ENCODE measurements at regions not wholly inside any gene's neighbourhood (a gene's known extent, or its start where the extent isn't known, plus 50 kb on each side); places are given as distances from the start of the nearest gene placed in this dataset.
A peak's percentile ranks its signal among the peaks of the same experiment; 100 is the strongest.

DNA sequence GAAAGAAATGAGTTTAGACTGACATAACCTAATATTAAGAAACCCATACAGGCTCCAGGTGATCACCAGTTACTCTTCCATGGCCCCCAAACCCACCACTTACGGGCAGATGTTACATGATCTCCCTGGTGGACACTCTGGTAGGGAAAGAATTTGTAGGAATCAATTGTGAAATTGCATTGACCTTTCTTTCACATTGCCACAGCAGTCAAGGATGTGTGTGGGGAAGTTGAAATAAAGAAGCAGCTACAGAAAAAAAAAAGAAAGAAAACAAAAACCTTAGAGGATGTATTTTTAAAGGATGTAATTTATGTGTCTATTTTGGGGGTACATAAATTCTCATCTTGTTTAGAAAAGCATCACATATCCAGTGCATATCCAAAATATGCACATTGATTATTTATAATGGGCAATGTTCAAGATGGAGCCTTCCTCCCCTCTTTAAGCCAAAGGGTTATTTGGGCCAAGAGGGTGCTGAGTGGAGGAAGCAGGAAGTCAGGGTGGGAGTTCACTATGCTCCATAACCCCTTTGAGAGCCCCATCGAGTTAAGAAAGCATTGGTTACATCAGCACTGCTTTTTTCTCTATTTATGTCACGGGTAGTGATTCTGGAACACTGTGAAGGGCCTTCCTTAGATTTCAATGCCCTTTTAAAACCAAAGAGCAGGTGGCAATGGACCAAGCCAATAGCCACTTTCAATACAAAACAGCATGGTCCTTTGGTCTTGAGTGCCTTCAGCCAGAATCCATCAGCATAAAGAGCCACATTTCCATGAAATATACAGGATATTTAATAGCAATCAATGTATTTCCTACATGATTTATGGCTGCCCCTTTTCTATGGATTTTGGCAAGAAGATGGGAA is 169.6 kb downstream of the LACC1 start:
- Histone ChIP-seq H3K27ac (ENCODE audit: low read depth, low read length) (no peak overlapping the region), H3K9ac (ENCODE audit: extremely low read depth, low read length, poor library complexity, severe bottlenecking) (no peak overlapping the region), H3K4me1 (ENCODE audit: control insufficient read depth, insufficient read depth, low read length) (peaks cover 12% of the 10 kb centered on the region), H3K36me3 (ENCODE audit: control insufficient read depth, insufficient read depth, low read length) (no peaks in the 10 kb centered on the region), H3K27me3 (ENCODE audit: control insufficient read depth, insufficient read depth, low read length, poor library complexity, severe bottlenecking) (no peaks in the 10 kb centered on the region), H3K9me3 (ENCODE audit: control insufficient read depth, low read length) (no peaks in the 10 kb centered on the region), H3K4me3 (ENCODE audit: low read length) (no peak overlapping the region)
- no peak for DNase-seq
- Mint-ChIP-seq H3K9me3 (no peaks in the 10 kb centered on the region), H3K36me3 (ENCODE audit: low read depth) (no peaks in the 10 kb centered on the region), H3K27ac (no peak overlapping the region), H3K27me3 (ENCODE audit: insufficient read depth) (peaks cover 2% of the 10 kb centered on the region), H3K4me1 (peaks cover 31% of the 10 kb centered on the region), H3K4me3 (no peak overlapping the region)
- WGBS, 2 experiments (ENCODE audit: insufficient coverage in 1 of 2, insufficient read length in 1 of 2), result 84 to 94% methylated on average over 2 to 3 of the region's 3 CpGs
- TF ChIP-seq, protein P1, sequence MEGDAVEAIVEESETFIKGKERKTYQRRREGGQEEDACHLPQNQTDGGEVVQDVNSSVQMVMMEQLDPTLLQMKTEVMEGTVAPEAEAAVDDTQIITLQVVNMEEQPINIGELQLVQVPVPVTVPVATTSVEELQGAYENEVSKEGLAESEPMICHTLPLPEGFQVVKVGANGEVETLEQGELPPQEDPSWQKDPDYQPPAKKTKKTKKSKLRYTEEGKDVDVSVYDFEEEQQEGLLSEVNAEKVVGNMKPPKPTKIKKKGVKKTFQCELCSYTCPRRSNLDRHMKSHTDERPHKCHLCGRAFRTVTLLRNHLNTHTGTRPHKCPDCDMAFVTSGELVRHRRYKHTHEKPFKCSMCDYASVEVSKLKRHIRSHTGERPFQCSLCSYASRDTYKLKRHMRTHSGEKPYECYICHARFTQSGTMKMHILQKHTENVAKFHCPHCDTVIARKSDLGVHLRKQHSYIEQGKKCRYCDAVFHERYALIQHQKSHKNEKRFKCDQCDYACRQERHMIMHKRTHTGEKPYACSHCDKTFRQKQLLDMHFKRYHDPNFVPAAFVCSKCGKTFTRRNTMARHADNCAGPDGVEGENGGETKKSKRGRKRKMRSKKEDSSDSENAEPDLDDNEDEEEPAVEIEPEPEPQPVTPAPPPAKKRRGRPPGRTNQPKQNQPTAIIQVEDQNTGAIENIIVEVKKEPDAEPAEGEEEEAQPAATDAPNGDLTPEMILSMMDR (conservative IDR thresholded peaks at IDR 0.05), result no peak

DNA sequence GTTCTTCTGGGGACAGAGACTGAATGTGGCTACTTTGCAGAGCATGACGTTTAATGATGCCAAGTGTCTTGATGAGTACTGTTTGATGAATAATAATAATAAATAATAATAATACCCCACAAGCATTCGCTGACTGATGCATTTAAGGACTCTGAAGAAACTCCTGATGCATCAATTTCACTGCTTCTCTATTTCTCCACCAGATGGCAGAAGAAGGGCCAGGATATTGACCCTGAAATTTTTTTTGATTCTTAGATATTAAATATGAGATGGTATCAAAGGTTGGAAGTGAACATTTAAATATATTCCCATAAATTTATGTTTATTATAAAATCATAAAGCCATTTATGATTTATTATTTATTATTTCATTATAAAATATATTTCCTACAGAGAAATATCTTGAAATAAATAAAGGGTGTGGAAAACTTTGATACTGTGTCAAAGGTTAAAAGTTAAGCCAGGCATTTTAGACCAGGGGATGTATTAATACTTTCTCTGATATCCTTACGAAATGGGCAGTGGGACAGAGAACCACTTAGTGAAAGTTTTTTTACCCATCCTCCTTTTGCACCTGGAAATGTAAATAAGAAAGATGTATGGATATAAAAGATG is 170.9 kb downstream of the LACC1 start:
- Mint-ChIP-seq H3K36me3 (ENCODE audit: low read depth) (no peaks in the 10 kb centered on the region), H3K4me1 (peaks cover 28% of the 10 kb centered on the region), H3K4me3 (no peak overlapping the region), H3K9me3 (no peaks in the 10 kb centered on the region), H3K27me3 (ENCODE audit: insufficient read depth) (peaks cover 2% of the 10 kb centered on the region), H3K27ac (no peak overlapping the region)
- Histone ChIP-seq H3K27me3 (ENCODE audit: control insufficient read depth, insufficient read depth, low read length, poor library complexity, severe bottlenecking) (no peaks in the 10 kb centered on the region), H3K9ac (ENCODE audit: extremely low read depth, low read length, poor library complexity, severe bottlenecking) (no peak overlapping the region), H3K27ac (ENCODE audit: low read depth, low read length) (no peak overlapping the region), H3K4me1 (ENCODE audit: control insufficient read depth, insufficient read depth, low read length) (peaks cover 8% of the 10 kb centered on the region), H3K36me3 (ENCODE audit: control insufficient read depth, insufficient read depth, low read length) (no peaks in the 10 kb centered on the region), H3K4me3 (ENCODE audit: low read length) (no peak overlapping the region), H3K9me3 (ENCODE audit: control insufficient read depth, low read length) (no peaks in the 10 kb centered on the region)
- DNase-seq, result no peak
- 61% methylated on average over 2 of the region's 3 CpGs; no CpG with 5 or more reads in 1 of the 2 experiments for WGBS, 2 experiments (ENCODE audit: insufficient coverage in 1 of 2, insufficient read length in 1 of 2)
- TF ChIP-seq, protein P1 (conservative IDR thresholded peaks at IDR 0.05), result peak; percentile 96

DNA sequence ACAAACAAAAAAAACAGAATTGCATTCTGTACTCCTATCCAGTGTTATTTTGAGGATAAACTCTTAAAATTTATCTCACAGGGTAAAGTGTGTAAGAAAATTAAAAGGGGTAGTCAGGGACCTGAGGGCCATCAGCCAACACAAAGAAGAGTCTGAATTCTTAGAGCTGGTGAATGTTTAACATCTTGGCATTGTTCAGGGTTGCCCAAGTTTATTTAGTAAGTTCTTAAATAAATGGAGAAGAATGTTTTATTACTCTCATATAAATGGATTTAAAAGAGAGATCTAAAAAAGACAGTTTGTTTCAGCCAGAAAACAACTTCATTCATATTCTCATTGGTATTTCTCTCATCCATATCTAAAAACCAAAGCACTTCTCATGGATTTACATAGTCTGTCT is 171.7 kb downstream of the LACC1 start:
- no peak overlapping the region for H3K9ac ChIP-seq (ENCODE audit: extremely low read depth, low read length, poor library complexity, severe bottlenecking)
- Mint-ChIP-seq H3K27ac (no peak overlapping the region), H3K9me3 (no peaks in the 10 kb centered on the region), H3K4me1 (peaks cover 32% of the 10 kb centered on the region), H3K36me3 (ENCODE audit: low read depth) (no peaks in the 10 kb centered on the region), H3K27me3 (ENCODE audit: insufficient read depth) (peaks cover 2% of the 10 kb centered on the region), H3K4me3 (no peak overlapping the region)
- no peak for DNase-seq
- no peak overlapping the region for H3K4me3 ChIP-seq (ENCODE audit: low read length)
- no peaks in the 10 kb centered on the region for H3K27me3 ChIP-seq (ENCODE audit: control insufficient read depth, insufficient read depth, low read length, poor library complexity, severe bottlenecking)
- no peaks in the 10 kb centered on the region for H3K36me3 ChIP-seq (ENCODE audit: control insufficient read depth, insufficient read depth, low read length)
- no peak overlapping the region for H3K27ac ChIP-seq (ENCODE audit: low read depth, low read length)
- H3K9me3 ChIP-seq (ENCODE audit: control insufficient read depth, low read length), result no peaks in the 10 kb centered on the region
- peaks cover 8% of the 10 kb centered on the region for H3K4me1 ChIP-seq (ENCODE audit: control insufficient read depth, insufficient read depth, low read length)
- TF ChIP-seq, protein P1 (conservative IDR thresholded peaks at IDR 0.05), result no peak

Measured in endodermal cell (in vitro differentiated cells).